Mesendoderm (in vitro differentiated cells): ENCODE measurements at regions not wholly inside any gene's neighbourhood (a gene's known extent, or its start where the extent isn't known, plus 50 kb on each side); places are given as distances from the start of the nearest gene placed in this dataset.

Experiments used
- DNase-seq: peaks from one replicate; pipeline ENCODE4 v3.0.0; 2013
- H2AK5ac ChIP-seq: 2 replicates; pipeline ENCODE4 v1.6.1; 2013; ENCODE audit warnings: low read length, inconsistent platforms
- H2BK120ac ChIP-seq: 2 replicates; pipeline ENCODE4 v1.6.1; 2013; ENCODE audit warnings: low read depth, mild to moderate bottlenecking, low read length, moderate library complexity, mixed read lengths
- H2BK15ac ChIP-seq: replicated peaks from 2 replicates; pipeline ENCODE4 v1.6.1; 2013; ENCODE audit warnings: low read depth, mild to moderate bottlenecking, moderate library complexity
- H2BK5ac ChIP-seq: 2 replicates; pipeline ENCODE4 v1.6.1; 2013; ENCODE audit warnings: low read length, inconsistent platforms
- H3K18ac ChIP-seq: 2 replicates; pipeline ENCODE4 v1.6.1; 2013; ENCODE audit warnings: mild to moderate bottlenecking, low read length, mixed read lengths
- H3K23ac ChIP-seq: one replicate; pipeline ENCODE4 v1.6.1; 2013; ENCODE audit warnings: low read length
- H3K27ac ChIP-seq: 2 replicates; pipeline ENCODE4 v1.5.1; 2013; ENCODE audit warnings: low read depth, mild to moderate bottlenecking, inconsistent platforms, low read length, moderate library complexity
- H3K27me3 ChIP-seq: 2 replicates; pipeline ENCODE4 v1.6.1; 2013; ENCODE audit warnings: low read length, control low read depth, mild to moderate bottlenecking, inconsistent platforms; ENCODE audit not compliant: insufficient read depth, poor library complexity
- H3K36me3 ChIP-seq: 2 replicates; pipeline ENCODE4 v1.6.1; 2013; ENCODE audit warnings: low read length, inconsistent platforms; ENCODE audit not compliant: control insufficient read depth, insufficient read depth
- H3K4ac ChIP-seq: one replicate; pipeline ENCODE4 v1.6.1; 2013; ENCODE audit warnings: low read depth, mild to moderate bottlenecking, low read length, moderate library complexity
- H3K4me1 ChIP-seq: 2 replicates; pipeline ENCODE4 v1.6.1; 2013; ENCODE audit warnings: low read depth, low read length, inconsistent platforms; ENCODE audit not compliant: control insufficient read depth
- H3K4me2 ChIP-seq: 2 replicates; pipeline ENCODE4 v1.6.1; 2013; ENCODE audit warnings: low read length
- H3K4me3 ChIP-seq: 2 replicates; pipeline ENCODE4 v1.5.1; 2013; ENCODE audit warnings: mild to moderate bottlenecking, low read length
- H3K56ac ChIP-seq: one replicate; pipeline ENCODE4 v1.6.1; 2013; ENCODE audit warnings: low read length
- H3K79me1 ChIP-seq: 2 replicates; pipeline ENCODE4 v1.6.1; 2013; ENCODE audit warnings: low read length, inconsistent platforms
- H3K79me2 ChIP-seq: 2 replicates; pipeline ENCODE4 v1.6.1; 2013; ENCODE audit warnings: mild to moderate bottlenecking, low read length; ENCODE audit not compliant: control insufficient read depth, insufficient read depth
- H3K9ac ChIP-seq: 2 replicates; pipeline ENCODE4 v1.6.1; 2013; ENCODE audit warnings: low read length, inconsistent platforms
- H4K5ac ChIP-seq: one replicate; pipeline ENCODE4 v1.6.1; 2013; ENCODE audit warnings: low read length
- H4K8ac ChIP-seq: one replicate; pipeline ENCODE4 v1.6.1; 2013; ENCODE audit warnings: low read depth, mild to moderate bottlenecking, control low read depth, low read length, moderate library complexity
- WGBS: extraction: QIAGEN DNeasy Blood & Tissue Kit; methylation state at CpG from one replicate; pipeline ENCODE4 v1.1.7; 2013; ENCODE audit warnings: low lambda C conversion rate, missing lambda C conversion rate; ENCODE audit not compliant: insufficient coverage; ENCODE audit errors: extremely low coverage; 5-methylcytosine and 5-hydroxymethylcytosine counted together

- no peak overlapping the region for H3K56ac ChIP-seq
- DNase-seq, result no peak
- H3K4me1 ChIP-seq, result no peaks in the 10 kb centered on the region
- no peaks in the 10 kb centered on the region for H3K79me1 ChIP-seq
- H2AK5ac ChIP-seq, result no peak overlapping the region
- H3K4me2 ChIP-seq, result no peak overlapping the region
- no peak overlapping the region for H4K8ac ChIP-seq
- H3K27me3 ChIP-seq, result no peaks in the 10 kb centered on the region
- no peak overlapping the region for H3K23ac ChIP-seq
- H2BK120ac ChIP-seq, result no peak overlapping the region
- H4K5ac ChIP-seq, result no peak overlapping the region
- no peak overlapping the region for H3K4me3 ChIP-seq
- no peak overlapping the region for H3K9ac ChIP-seq
- H3K27ac ChIP-seq, result no peak overlapping the region
- no CpG with 5 or more reads among the region's 6 CpGs for WGBS
- no peaks in the 10 kb centered on the region for H3K36me3 ChIP-seq
- no peaks in the 10 kb centered on the region for H3K79me2 ChIP-seq
- H3K4ac ChIP-seq, result no peak overlapping the region
- no peak overlapping the region for H2BK5ac ChIP-seq
- H2BK15ac ChIP-seq, result no peak overlapping the region
- H3K18ac ChIP-seq, result no peak overlapping the region
Observed at GRCh38 chr1:4980211-4980610, 325.8 kb downstream of the AJAP1 start.

GRCh38 chr1:4978660-4979390 is 324.4 kb downstream of the AJAP1 start:
- no peak overlapping the region for H2BK15ac ChIP-seq
- H3K27me3 ChIP-seq, result no peaks in the 10 kb centered on the region
- H2AK5ac ChIP-seq, result no peak overlapping the region
- no peak overlapping the region for H3K4me2 ChIP-seq
- H3K79me1 ChIP-seq, result no peaks in the 10 kb centered on the region
- no CpG with 5 or more reads among the region's 19 CpGs for WGBS
- no peak overlapping the region for H4K8ac ChIP-seq
- no peaks in the 10 kb centered on the region for H3K4me1 ChIP-seq
- H3K36me3 ChIP-seq, result no peaks in the 10 kb centered on the region
- H3K18ac ChIP-seq, result no peak overlapping the region
- H3K9ac ChIP-seq, result no peak overlapping the region
- no peak overlapping the region for H2BK5ac ChIP-seq
- H2BK120ac ChIP-seq, result no peak overlapping the region
- H4K5ac ChIP-seq, result no peak overlapping the region
- no peak overlapping the region for H3K4ac ChIP-seq
- no peak overlapping the region for H3K56ac ChIP-seq
- H3K23ac ChIP-seq, result no peak overlapping the region
- H3K4me3 ChIP-seq, result no peak overlapping the region
- H3K79me2 ChIP-seq, result no peaks in the 10 kb centered on the region
- no peak for DNase-seq
- H3K27ac ChIP-seq, result no peak overlapping the region

GRCh38 chr1:4977701-4978100 is 323.3 kb downstream of the AJAP1 start:
- Histone ChIP-seq H2BK15ac (no peak overlapping the region), H3K4ac (no peak overlapping the region), H2BK120ac (no peak overlapping the region), H3K27me3 (no peaks in the 10 kb centered on the region), H3K27ac (no peak overlapping the region), H3K79me2 (no peaks in the 10 kb centered on the region), H3K56ac (no peak overlapping the region), H3K9ac (no peak overlapping the region), H3K4me3 (no peak overlapping the region), H3K4me2 (no peak overlapping the region), H3K18ac (no peak overlapping the region), H4K5ac (no peak overlapping the region), H3K23ac (no peak overlapping the region), H3K36me3 (no peaks in the 10 kb centered on the region), H3K4me1 (no peaks in the 10 kb centered on the region), H4K8ac (no peak overlapping the region), H2AK5ac (no peak overlapping the region), H3K79me1 (no peaks in the 10 kb centered on the region), H2BK5ac (no peak overlapping the region)
- DNase-seq, result no peak
- no CpG with 5 or more reads among the region's 11 CpGs for WGBS

GRCh38 chr1:4976859-4977440 is 322.5 kb downstream of the AJAP1 start:
- no peak overlapping the region for H2BK5ac ChIP-seq
- no peak overlapping the region for H2BK120ac ChIP-seq
- no peaks in the 10 kb centered on the region for H3K4me1 ChIP-seq
- no peak overlapping the region for H4K5ac ChIP-seq
- H3K4me2 ChIP-seq, result no peak overlapping the region
- H3K27me3 ChIP-seq, result no peaks in the 10 kb centered on the region
- H3K4me3 ChIP-seq, result no peak overlapping the region
- H3K4ac ChIP-seq, result no peak overlapping the region
- no peak overlapping the region for H2BK15ac ChIP-seq
- no peak overlapping the region for H3K23ac ChIP-seq
- no peaks in the 10 kb centered on the region for H3K79me2 ChIP-seq
- no peak overlapping the region for H3K27ac ChIP-seq
- no peaks in the 10 kb centered on the region for H3K79me1 ChIP-seq
- no peak overlapping the region for H3K18ac ChIP-seq
- no peak overlapping the region for H3K56ac ChIP-seq
- no peak overlapping the region for H2AK5ac ChIP-seq
- H3K9ac ChIP-seq, result no peak overlapping the region
- H3K36me3 ChIP-seq, result no peaks in the 10 kb centered on the region
- no peak overlapping the region for H4K8ac ChIP-seq
- DNase-seq, result no peak
- WGBS, result no CpG with 5 or more reads among the region's 15 CpGs

GRCh38 chr1:4975856-4976255 is 321.4 kb downstream of the AJAP1 start:
- DNase-seq, result no peak
- H3K56ac ChIP-seq, result no peak overlapping the region

More at GRCh38 chr1:4975856-4976255, 321.4 kb downstream of the AJAP1 start:
- Histone ChIP-seq H3K79me1 (no peaks in the 10 kb centered on the region), H3K27me3 (no peaks in the 10 kb centered on the region), H3K36me3 (no peaks in the 10 kb centered on the region), H4K5ac (no peak overlapping the region), H3K23ac (no peak overlapping the region), H3K4me3 (no peak overlapping the region), H2BK120ac (no peak overlapping the region), H3K4ac (no peak overlapping the region), H2BK15ac (no peak overlapping the region), H3K27ac (no peak overlapping the region), H4K8ac (no peak overlapping the region), H2AK5ac (no peak overlapping the region), H3K4me2 (no peak overlapping the region), H3K18ac (no peak overlapping the region), H2BK5ac (no peak overlapping the region), H3K4me1 (no peaks in the 10 kb centered on the region), H3K79me2 (no peaks in the 10 kb centered on the region), H3K9ac (no peak overlapping the region)
- no CpG with 5 or more reads among the region's 8 CpGs for WGBS
